CMK (cell line): ENCODE measurements at regions not wholly inside any gene's neighbourhood (a gene's known extent, or its start where the extent isn't known, plus 50 kb on each side); places are given as distances from the start of the nearest gene placed in this dataset.
"Not testable (repeated sequence)": the region's sequence is repeated elsewhere in the genome, so short reads cannot be mapped to it uniquely, and the experiment has no call there.

ENCODE experiments used
- DNase-seq: peaks from one replicate; pipeline ENCODE4 v3.0.0-alpha.2; 2010; ENCODE audit warnings: low read depth

DNA sequence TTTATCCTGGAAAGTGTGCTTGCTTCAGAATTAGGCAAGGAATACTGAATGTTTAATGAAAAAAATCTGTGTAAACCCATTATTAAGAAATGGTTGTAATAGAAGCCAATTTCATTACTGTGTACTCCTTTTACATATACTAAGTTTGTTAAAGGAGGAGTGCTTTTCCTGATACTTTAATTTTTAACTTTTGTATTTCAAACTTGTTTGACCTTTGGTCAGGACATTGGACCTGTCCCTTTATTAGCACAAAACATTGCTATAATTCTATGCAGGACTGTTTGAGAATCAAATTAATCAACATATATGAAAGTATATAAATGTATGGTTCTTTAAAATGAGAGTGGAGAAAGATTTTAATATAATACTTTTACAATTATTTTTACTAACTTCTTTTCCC lies 659.6 kb downstream of the TMTC2 start:
- DNase-seq: no peak

DNA sequence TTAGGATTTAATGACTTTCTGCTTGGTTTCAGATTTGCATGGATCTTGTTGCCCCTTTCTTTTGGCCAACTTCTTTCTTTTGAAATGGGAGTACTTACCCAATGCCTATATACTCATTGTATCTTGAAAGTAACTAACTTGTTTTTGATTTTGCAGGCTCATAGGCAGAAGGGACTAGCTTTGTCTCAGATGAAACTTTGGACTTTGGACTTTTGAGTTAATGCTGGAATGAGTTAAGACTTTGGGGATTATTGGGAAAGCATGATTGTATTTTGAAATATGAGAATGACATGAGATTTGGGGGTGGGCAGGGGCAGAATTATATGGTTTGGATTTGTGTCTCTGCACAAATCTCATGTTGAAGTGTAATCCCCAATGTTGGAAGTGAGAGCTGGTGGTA lies 657.1 kb downstream of the TMTC2 start:
- no peak for DNase-seq

DNA sequence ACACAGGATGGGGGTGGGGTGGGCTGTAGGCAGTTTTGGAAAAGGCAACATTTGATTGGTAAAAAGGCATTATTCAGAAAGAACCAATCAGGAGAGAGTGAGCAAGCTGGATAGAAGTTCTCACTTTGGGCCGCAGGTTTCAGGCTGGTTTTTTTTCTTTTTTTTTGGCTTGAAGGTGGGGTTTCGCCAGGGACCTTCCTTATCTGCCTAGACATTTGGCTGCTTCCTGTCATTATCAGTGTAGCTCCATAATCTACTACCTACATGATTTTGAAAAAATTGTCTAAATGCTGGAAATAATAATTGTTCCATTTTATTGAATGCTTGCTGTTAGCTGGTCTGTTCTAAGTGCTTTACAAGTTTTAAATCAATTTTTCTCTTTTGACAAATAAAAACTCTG lies 649.0 kb downstream of the TMTC2 start:
- no peak for DNase-seq

DNA sequence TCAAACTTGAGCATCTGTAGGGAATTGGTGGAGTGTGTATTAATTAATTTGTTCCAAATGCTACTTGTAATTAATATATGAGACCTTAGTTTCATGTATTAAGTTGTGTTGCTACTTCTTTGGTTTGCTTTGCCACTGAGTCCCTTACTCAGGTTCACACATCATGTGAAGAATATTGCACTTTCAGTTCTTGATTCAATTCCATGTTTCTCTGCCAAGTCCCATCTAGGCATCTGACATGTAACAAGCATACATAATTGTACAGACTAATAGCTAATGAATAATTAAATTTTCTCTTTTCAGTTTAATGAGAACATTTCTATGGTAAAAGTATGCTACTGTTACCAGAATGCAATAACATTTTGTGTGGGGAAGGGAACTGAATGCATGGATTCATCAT lies 640.0 kb downstream of the TMTC2 start:
- no peak for DNase-seq

DNA sequence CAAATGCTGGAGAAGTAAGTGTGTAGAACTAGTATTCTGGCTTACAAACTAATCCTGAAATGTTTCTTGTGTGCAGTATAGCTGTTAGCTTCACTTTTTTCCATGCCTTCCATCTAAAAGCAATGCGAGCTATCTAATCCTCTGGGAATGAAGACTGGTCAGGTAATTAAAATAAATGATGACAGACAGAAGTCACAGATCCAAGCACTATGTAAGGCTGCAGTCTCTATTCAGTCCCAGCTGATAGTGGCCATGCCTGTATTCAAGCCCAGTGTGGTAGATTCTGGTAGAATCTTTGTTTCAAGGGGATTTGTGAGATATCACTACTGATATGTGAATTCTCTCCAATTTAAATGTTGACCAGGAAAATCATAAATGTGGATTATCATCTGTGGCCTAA lies 637.2 kb downstream of the TMTC2 start:
- DNase-seq: no peak

DNA sequence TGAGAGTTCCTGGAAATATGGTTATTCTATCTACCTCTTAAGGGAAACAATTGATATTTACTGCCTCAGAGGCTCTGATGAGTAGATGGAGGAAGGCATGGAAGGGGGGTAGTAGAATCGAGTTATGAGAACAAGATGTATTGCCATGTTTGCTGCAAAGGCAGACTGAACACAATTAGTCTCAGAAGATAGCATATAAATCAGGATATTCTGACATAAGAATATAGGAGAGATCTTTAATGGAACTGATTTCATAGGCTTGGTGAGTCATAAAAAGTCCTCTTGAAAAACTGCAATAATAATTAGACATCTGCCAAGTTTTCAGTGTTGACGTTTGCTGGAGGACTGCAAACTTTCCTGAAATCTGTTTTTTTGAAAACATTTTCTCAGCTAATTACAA lies 636.1 kb downstream of the TMTC2 start:
- DNase-seq: no peak

DNA sequence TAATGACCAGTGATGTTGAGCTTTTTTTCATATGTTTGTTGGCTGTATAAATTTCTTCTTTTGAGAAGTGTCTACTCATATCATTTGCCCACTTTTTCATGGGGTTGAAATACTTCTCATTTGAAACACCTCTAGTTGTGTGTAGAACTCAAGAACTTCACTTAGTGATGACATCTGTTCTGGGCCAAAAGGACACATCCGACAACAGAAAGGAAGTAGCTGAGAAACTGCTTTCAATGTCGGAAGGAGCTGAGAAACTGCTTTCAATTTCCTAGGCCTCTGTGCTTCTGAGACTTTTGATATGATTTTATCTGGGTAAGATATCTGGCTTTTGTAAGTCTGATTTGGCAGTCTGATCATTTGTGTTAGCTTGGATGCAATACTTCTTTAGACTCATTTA lies 635.3 kb downstream of the TMTC2 start:
- no peak for DNase-seq

DNA sequence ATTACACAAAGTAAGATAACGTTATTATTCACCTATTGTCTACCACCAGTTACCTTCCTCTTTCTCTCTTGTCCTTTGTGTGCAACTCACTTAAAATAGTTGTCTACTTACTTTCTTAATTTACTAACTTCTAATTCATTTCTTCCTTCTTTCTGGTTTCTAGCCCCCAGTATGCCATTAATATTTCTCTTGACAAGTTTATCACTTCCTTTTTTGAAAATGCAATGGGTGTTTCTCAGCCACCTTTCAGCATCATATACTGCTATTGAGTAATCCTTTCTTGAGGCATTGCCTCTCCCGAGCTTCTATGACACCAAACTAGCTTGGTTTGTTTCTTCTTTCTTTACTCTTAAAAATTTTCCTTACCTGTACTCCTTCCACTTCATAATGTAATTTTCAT lies 633.6 kb downstream of the TMTC2 start:
- no peak for DNase-seq

DNA sequence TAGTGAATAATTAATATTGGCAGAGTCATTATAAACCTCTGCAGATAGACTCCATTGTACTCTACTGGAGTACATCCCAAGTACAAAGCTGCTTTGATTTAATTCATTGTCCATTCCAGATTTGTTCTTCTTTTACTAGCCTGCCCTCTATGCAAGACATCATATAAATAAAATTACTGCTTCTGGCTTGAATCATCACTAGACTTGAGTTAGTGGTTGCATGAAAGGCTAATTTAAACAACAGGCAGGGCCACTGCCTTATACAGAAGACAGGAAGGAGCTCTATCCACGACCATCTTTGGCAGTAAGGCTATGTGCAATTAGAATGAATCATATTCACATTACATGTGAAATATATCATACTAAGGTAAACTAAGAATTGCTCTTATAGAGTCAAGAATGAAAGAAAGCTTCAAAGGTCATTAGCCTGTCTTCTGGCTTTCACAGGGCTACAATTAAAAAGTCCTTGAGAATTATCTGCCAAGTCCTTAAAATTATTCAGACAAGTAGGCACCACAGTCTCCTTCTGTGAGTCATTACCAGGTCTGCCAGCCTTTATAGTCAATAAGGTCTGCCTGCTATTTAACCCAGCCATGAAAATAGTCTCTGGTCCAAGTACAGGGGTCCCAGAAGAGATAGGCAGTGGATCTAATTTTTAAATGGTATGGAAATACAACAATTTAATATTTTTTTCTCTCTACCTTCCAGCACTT lies 631.8 kb downstream of the TMTC2 start:
- no peak for DNase-seq

DNA sequence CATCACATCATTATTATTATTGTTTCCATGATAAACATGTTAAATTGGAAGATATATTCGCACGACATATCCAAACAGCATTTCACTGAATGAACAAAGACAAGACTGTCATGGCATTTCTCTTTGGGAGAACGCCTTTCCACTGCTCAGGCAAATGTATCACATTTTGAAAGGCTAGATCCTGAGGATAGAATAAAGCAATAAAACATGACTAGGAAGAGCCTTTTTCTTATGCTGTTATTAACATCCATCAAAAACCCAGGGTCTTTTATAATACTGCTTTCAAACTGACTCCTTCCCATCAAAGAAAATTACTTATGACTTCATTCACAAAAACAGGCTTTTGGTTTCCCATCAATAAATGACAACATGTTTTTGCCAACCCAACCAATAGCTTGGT lies 630.9 kb downstream of the TMTC2 start:
- no peak for DNase-seq

DNA sequence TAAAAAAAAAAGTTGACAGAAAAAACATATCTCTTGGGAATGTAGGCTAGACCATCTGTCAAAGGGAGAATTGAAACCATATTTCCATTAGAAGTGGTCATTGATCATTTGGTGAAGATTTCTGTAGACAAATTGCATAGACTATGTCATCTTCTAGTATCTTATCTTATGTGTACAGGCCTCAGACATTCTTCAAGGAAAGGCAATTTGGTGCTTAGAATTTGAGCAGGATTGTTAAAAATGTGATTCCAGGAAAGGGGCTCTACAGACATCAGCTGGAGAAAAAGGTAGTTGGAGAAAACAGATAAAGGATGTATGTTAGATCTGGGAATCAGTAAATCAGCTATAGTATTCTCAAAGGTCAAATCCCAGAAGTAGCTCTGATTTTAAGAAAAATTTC lies 627.1 kb downstream of the TMTC2 start:
- no peak for DNase-seq

DNA sequence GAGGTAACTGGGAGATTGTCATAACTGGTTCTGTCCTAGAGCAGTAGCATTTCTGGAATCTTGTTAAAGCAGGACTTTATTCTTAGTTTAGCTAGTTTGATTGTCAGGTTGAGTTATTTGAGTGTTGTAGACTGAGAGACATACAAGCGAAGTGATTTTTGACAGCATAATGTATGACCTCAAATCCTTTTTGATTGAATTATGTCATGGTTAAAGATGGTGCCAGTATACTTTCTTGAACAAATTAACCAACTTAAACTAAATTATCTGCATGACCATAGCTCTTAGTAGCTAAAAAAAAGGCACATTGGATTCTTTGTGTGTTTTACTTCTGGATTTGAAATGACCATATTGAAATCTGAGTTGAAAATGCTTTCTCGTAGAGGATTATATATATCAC lies 626.6 kb downstream of the TMTC2 start:
- no peak for DNase-seq

DNA sequence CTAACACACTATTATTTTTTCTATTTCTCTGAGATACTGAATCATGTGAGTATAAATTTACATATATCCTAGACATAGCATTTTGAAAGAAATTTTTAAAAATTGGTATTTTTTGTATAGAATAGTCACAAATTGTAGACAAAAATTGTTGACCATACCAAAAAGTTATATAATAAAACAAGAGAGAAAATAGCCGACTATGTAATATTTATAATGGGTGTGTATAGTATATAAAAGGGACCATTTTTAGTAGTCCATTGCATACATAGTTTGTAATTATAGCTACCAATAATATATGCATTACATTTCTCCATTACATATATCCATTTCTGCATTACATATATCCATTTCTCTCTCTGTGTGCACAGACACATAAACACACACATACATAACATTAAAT lies 590.2 kb downstream of the TMTC2 start:
- no peak for DNase-seq

DNA sequence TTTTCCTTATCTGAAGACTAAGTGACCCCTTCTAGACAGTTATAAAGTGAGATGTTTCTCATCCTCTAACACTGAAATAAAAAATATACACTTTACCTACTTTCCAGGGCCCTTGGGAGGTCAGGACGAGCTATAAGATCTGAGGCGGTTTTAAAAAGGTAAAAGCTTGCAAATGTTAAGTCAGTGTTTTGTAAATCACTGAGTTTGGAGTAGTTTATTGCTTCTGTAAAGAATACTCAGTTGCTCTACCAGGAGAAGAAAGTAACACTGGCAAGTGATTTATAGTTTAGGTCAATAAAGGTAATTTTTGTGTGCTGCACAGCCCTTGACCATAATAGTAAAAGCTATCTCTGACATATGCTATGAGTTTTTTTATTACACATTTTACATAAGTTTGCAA lies 584.5 kb downstream of the TMTC2 start:
- no peak for DNase-seq

DNA sequence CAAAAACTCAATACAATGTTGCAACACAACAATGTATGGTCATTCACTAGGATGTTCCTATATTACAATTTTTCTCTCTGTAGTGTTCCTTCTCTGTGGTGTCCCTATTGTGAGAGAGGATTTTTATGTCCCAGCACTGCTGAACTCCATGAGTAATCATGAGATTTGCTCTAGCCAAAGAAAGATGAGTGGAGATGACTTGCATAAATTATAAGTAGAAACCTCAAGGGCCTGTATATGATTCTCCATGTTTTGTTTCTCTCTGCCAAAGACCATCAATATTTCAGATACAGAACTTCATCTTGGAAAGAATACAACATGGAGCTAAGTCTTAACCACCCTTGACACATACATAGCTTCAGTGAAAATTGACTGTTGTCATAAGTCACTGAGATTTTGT lies 579.1 kb downstream of the TMTC2 start:
- no peak for DNase-seq

DNA sequence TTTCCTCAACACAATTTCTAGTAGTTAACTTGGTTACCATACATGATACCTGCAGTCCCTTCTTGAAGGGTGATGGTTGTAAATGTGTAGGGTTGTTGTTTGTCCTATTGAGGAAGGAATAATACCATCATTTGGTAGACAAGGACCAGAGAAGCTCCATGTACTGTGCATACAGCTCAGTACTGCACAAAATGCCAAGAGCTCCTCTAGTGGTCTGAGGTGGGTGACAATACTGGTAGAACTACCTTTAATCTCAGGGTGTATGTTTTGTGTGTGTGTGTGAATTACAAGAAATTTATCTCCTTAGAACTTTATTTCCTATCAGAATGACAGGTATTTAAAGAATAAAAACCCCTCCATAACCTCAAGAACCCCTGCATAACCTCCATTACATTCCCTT lies 575.3 kb downstream of the TMTC2 start:
- no peak for DNase-seq

DNA sequence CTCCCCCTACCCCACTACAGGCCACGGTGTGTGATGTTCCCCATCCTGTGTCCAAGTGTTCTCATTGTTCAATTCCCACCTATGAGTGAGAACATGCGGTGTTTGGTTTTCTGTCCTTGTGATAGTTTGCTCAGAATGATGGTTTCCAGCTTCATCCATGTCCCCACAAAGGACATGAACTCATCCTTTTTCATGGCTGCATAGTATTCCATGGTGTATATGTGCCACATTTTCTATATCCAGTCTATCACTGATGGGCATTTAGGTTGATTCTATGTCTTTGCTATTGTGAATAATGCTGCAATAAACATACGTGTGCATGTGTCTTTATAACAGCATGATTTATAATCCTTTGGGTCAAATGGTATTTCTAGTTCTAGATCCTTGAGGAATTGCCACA lies 573.4 kb downstream of the TMTC2 start:
- not testable (repeated sequence) for DNase-seq

DNA sequence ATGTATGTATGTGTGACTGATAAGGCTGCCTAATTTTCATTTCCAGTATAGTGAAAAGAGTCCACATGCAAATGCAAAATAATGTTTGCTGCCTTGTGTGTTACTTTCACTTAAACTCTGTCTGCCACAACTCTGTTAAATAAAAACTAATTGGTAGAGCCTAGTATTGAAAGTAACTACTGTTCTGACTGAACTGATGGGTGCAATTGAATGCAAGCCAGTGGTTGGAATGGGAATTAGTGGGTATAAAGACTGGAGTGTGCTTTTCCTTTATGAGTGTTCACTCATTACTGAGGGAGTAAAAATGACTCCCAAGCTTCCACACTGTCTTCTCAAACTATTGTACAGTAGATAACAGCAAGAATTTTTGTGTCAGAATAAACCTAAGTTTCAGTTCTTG lies 571.0 kb downstream of the TMTC2 start:
- no peak for DNase-seq

DNA sequence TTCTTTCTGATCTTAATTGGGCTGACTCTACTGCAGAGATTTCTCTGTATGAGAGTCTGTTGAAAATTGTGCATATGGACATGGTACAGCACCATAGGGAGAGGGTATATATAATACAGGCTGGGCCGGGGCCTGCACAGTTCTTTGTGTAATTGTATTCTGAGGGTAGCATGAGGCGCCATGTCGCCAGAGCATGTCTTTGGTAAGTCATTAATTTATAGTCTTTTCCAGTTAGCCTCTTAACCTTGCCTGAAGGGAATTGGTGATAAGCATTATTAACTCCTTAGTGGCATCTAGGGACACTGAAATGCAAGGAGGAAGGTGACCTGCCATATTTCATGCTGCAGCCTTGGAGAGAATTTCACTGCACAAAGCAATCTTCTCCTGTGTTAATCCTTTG lies 569.9 kb downstream of the TMTC2 start:
- no peak for DNase-seq

DNA sequence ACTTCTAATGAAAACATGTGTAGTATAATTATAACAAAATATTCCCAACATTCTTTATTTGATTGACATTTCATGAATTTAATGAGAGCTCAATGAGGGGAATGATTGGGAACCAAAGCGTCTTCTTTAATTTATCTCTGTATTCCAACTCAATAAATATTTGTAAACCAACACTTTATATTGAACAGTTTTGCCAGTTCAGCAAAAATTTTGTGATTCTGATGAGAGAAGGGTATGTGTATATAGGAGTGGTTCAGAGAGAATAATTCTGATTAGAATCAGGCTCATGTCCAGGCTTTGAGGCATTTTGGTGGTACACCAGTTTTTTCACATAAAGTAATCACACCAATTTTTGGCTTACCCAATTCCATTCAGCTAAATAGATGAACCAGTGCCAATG lies 564.2 kb downstream of the TMTC2 start:
- DNase-seq: no peak

DNA sequence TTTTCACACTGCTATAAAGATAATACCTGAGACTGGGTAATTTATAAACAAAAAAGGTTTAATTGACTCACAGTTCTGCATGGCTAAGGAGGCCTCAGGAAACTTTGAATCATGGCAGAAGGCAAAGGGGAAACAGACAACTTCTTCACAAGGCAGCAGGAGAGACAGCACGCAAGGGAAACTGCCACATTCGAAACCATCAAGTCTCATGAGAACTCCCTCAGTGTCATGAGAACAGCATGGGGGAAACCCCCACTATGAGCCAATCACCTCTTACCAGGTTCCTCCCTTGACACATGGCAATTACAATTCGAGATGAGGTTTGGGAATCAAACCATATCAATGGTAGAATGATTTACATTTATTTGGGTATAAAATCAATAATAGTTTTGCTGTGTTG lies 558.5 kb downstream of the TMTC2 start:
- no peak for DNase-seq

DNA sequence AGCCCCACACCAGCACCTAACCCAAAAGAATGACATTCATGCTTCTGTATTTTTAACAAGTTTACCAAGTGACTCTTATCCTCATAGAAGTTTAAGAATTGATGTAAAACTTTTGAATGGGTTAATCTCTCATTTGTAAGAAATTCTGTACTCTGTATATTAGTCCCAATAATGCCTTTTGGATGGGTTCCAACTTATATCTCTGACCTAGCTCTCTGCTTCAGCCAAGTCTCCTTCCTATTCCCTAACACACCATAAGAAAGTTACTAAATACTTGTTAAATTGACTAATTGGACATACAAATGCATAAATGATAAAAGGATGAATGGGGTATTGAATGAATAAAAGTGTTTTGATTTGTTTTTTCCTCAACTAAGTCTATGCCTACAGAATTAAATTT lies 557.3 kb downstream of the TMTC2 start:
- no peak for DNase-seq

DNA sequence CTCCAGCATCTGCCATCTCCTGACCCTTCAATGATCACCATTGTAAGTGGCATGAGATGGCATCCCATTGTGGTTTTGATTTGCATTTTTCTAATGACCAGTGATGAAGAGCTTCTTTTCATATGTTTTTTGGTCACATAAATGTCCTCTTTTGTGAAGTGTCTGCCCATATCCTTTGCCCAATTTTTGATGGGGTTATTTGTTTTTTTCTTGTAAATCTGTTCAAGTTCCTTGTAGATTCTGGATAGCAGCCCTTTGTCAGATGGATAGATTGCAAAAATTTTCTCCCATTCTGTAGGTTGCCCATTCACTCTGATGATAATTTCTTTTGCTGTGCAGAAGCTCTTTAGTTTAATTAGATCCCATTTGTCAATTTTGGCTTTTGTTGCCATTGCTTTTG lies 547.3 kb downstream of the TMTC2 start:
- not testable (repeated sequence) for DNase-seq

DNA sequence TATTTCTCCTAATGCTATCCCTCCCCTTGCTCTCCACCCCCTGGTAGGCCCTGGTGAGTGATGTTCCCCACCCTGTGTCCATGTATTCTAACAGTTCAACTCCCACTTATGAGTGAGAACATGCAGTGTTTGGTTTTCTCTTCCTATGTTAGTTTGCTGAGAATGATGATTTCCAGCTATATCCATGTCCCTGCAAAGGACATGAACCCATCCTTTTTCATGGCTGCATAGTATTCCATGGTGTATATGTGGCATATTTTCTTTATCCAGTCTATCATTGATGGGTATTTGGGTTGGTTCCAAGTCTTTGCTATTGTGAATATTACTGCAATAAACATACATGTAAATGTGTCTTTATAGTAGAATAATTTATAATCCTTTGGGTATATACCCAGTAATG lies 540.3 kb downstream of the TMTC2 start:
- DNase-seq: not testable (repeated sequence)

DNA sequence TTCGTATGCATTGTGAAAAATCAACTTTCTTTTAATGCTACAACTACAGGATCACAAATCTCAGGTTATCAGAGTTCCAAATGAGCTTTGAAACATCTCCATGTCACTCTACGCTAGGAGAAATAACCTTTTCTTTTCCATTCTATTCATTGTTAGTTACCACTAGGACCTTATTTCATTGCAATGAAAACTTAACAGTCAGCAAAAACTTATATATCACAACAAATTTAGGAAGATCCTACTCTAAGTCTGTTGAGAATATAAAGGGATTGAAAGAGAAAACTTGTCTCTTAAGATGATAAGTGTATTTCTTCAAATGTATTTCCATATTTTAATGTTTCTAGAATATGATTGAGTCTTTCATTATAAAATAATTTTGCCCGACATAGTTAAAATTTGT lies 539.1 kb downstream of the TMTC2 start:
- DNase-seq: no peak
